Colonic mucosa (tissue), 4 donors: ENCODE measurements at regions not wholly inside any gene's neighbourhood (a gene's known extent, or its start where the extent isn't known, plus 50 kb on each side); places are given as distances from the start of the nearest gene placed in this dataset.

Experiments
- DNase-seq: peaks from one replicate; pipeline ENCODE4 v3.0.0-alpha.2; 2020
- H3K27ac ChIP-seq: fragments of 200-600 bp; one replicate; pipeline ENCODE4 v1.8.0; 2021
- H3K27me3 ChIP-seq: fragments of 200-600 bp; one replicate; pipeline ENCODE4 v1.8.0; 2021
- H3K36me3 ChIP-seq: fragments of 200-600 bp; one replicate; pipeline ENCODE4 v1.8.0; 2021
- H3K4me1 ChIP-seq: fragments of 200-600 bp; one replicate; pipeline ENCODE4 v1.8.0; 2021; ENCODE audit warnings: mild to moderate bottlenecking
- H3K4me3 ChIP-seq: fragments of 200-600 bp; one replicate; pipeline ENCODE4 v1.8.0; 2021
- H3K9ac ChIP-seq, 2 donors: one replicate each; pipeline ENCODE4 v1.7.0; 2013; ENCODE audit warnings: control low read depth in 2 of 2, low read depth in 2 of 2, low read length in 2 of 2
- H3K9me3 ChIP-seq: fragments of 200-600 bp; one replicate; pipeline ENCODE4 v1.8.0; 2021
- intact Hi-C: fragments of 100-400 bp; cut with DNase I; formaldehyde crosslinking; loops from one replicate; pipeline ENCODE4 v1.14.1; 2022
- TF ChIP-seq, protein P1 (sequence below): fragments of 200-600 bp; IDR thresholded peaks from one replicate; pipeline ENCODE4 v1.8.0; 2022; ENCODE audit warnings: antibody characterized with exemption, mild to moderate bottlenecking
- donor health status: healthy.
- donor health status: DM: no; HTN: no; CAD: no.
- donor health status: DM: no; HTN: no; CAD: no.

DNA sequence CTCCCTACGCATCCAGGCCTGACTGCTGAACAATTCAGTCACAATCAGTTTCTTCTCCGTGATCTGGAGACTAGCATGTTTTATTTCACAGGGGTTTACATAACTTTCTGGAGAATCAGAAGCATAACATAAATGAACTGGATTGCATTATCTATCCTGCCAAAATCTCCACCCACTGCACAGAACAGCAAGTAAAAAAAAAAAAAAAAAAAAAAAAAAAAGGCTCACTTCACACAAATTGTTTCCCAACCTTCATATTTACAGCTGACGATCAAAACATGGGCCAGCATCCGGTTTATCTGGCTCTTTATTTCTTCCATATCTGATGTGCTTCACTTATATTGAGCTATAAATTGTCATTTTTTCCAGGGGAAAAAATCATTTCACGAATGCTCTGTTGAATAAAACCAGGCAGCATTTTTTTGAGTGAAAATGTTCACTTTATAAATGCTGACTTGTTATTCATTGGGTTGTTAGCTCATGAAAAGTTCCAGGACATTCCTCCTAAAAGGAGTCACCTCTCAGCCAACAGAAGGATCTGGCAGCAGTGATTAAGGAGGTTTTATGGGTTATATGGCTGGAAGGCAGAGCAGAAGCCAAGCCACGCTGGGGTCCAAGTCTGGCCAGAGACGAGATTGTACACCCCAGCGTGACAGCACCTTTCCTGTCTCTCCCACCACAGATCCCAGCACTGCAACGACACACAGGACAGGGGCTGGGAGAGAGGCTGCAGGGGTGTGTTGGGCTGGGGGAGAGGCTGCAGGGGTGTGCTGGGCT, 51.2 kb upstream of the GLI2 start:
- Histone ChIP-seq H3K4me1 (no peaks in the 10 kb centered on the region), H3K9me3 (no peaks in the 10 kb centered on the region), H3K9ac (no peak overlapping the region), H3K27me3 (no peaks in the 10 kb centered on the region), H3K36me3 (no peaks in the 10 kb centered on the region), H3K4me3 (no peak overlapping the region), H3K27ac (no peak overlapping the region)
- intact Hi-C loops: no loop called here
- no peak for DNase-seq
- TF ChIP-seq, protein P1, sequence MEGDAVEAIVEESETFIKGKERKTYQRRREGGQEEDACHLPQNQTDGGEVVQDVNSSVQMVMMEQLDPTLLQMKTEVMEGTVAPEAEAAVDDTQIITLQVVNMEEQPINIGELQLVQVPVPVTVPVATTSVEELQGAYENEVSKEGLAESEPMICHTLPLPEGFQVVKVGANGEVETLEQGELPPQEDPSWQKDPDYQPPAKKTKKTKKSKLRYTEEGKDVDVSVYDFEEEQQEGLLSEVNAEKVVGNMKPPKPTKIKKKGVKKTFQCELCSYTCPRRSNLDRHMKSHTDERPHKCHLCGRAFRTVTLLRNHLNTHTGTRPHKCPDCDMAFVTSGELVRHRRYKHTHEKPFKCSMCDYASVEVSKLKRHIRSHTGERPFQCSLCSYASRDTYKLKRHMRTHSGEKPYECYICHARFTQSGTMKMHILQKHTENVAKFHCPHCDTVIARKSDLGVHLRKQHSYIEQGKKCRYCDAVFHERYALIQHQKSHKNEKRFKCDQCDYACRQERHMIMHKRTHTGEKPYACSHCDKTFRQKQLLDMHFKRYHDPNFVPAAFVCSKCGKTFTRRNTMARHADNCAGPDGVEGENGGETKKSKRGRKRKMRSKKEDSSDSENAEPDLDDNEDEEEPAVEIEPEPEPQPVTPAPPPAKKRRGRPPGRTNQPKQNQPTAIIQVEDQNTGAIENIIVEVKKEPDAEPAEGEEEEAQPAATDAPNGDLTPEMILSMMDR: no peak

DNA sequence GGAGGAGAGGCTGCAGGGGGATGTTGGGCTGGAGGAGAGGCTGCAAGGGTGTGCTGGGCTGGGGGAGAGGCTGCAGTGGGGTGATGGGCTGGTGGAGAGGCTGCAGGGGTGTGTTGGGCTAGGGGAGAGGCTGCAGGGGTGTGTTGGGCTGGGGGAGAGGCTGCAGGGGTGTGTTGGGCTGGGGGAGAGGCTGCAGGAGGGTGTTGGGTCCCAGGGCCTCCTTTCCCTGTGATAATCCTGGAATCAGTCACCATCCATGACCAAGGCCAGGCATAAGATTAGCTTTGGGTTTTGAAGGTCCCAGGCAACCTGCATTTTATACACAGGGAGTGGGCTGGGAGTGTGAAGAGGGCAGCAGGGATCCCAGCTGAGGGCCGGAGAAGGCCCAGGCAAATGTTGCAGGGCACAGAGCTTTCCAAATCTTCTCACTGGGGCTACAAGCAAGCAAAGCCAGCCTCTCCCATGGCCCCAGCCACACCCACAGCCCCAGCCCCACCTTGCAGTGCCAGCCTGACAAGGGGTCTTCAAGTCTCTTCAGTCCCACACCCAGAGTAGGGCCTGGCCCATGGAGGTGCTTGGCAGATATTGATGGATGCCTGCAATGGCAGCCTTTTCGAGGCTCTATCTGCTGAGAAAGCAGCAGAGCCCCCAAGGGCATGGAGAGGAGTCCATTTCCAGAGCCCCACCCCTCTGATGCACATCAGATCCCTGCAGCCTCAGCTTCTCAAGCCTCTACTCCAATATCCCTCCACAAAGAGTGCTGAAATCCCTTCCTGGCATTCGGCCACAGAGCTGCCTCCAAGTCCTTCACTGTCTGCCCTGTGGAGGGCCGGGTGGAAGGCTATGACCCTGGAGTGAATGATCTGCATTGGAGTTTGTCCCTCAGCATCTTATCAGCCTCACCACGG, 50.3 kb upstream of the GLI2 start:
- H3K27me3 ChIP-seq: no peaks in the 10 kb centered on the region
- TF ChIP-seq, protein P1: no peak
- DNase-seq: no peak
- H3K4me1 ChIP-seq: no peaks in the 10 kb centered on the region
- H3K4me3 ChIP-seq: no peak overlapping the region
- no peak overlapping the region for H3K27ac ChIP-seq
- no peaks in the 10 kb centered on the region for H3K9me3 ChIP-seq
- no peak overlapping the region for H3K9ac ChIP-seq
- intact Hi-C loops: no loop called here
- H3K36me3 ChIP-seq: no peaks in the 10 kb centered on the region
